ENCODE measurements at regions not wholly inside any gene's neighbourhood (a gene's known extent, or its start where the extent isn't known, plus 50 kb on each side); places are given as distances from the start of the nearest gene placed in this dataset.

GRCh38 chr18:49652881-49653724, 91.2 kb downstream of the LIPG start:
- Histone ChIP-seq H3K27ac (peak overlapping the region in 1 of 12 donors; percentile 42), H3K4me1 (peaks cover 0 to 8% (median 0%) of the 10 kb centered on the region in 12 donors), H3K4me3 (no peak overlapping the region), H3K36me3 (no peaks in the 10 kb centered on the region), H3K9me3 (no peaks in the 10 kb centered on the region), H3K27me3 (no peaks in the 10 kb centered on the region)
- ATAC-seq (no peak), DNase-seq (peak in 1 of 5 donors; percentile 14)
- 59 to 76% (median 65%) methylated on average over 6 of the region's 6 CpGs for WGBS, 4 donors
- intact Hi-C loops (cut with DNase I), result no loop called here
- no peak for TF ChIP-seq POLR2A (IDR thresholded peaks at IDR 0.05)
- TF ChIP-seq CTCF (IDR thresholded peaks at IDR 0.05), result no peak

GRCh38 chr18:49651033-49651432, 89.2 kb downstream of the LIPG start:
- TF ChIP-seq CTCF (IDR thresholded peaks at IDR 0.05), result no peak
- TF ChIP-seq POLR2A (IDR thresholded peaks at IDR 0.05), result no peak
- WGBS, 4 donors, result 69 to 76% (median 70%) methylated on average over 4 to 6 of the region's 6 CpGs
- no peak for DNase-seq
- intact Hi-C loops (cut with DNase I), result no loop called here
- no peak for ATAC-seq
- no peak overlapping the region for H3K27ac ChIP-seq
- no peaks in the 10 kb centered on the region for H3K9me3 ChIP-seq
- no peaks in the 10 kb centered on the region for H3K36me3 ChIP-seq
- H3K27me3 ChIP-seq, result no peaks in the 10 kb centered on the region
- H3K4me1 ChIP-seq, result peaks cover 0 to 21% (median 2%) of the 10 kb centered on the region in 12 donors
- H3K4me3 ChIP-seq, result no peak overlapping the region

- Histone ChIP-seq H3K27me3 (no peaks in the 10 kb centered on the region), H3K4me1 (peaks cover 0 to 21% (median 2%) of the 10 kb centered on the region in 12 donors), H3K27ac (no peak overlapping the region), H3K9me3 (no peaks in the 10 kb centered on the region), H3K4me3 (no peak overlapping the region), H3K36me3 (no peaks in the 10 kb centered on the region)
- DNase-seq (no peak), ATAC-seq (no peak)
- no peak for TF ChIP-seq CTCF (IDR thresholded peaks at IDR 0.05)
- no peak for TF ChIP-seq POLR2A (IDR thresholded peaks at IDR 0.05)
- intact Hi-C loops (cut with DNase I), result no loop called here
- 72 to 100% (median 87%) methylated on average over 1 to 7 of the region's 7 CpGs for WGBS, 4 donors
Observed at GRCh38 chr18:49650426-49650891, 88.6 kb downstream of the LIPG start.

- H3K4me1 ChIP-seq, result peaks cover 0 to 21% (median 2%) of the 10 kb centered on the region in 12 donors
- no peak for ATAC-seq
Observed at GRCh38 chr18:49648811-49649210, 87.0 kb downstream of the LIPG start.

More at GRCh38 chr18:49648811-49649210, 87.0 kb downstream of the LIPG start:
- Histone ChIP-seq H3K9me3 (no peaks in the 10 kb centered on the region), H3K27ac (peak overlapping the region in 3 of 12 donors; percentile 13 to 64 (median 19)), H3K36me3 (no peaks in the 10 kb centered on the region), H3K4me3 (no peak overlapping the region), H3K27me3 (no peaks in the 10 kb centered on the region)
- intact Hi-C loops (cut with DNase I), result loop anchor here in 2 of 10 donors (2.0 to 10.0 kb wide), 2 partner anchors 16 to 86 kb away; no protein-coding TSS in a partner anchor
- TF ChIP-seq POLR2A (IDR thresholded peaks at IDR 0.05) (no peak), CTCF (IDR thresholded peaks at IDR 0.05) (peak in 1 of 12 donors; percentile 7)
- 91 to 95% (median 92%) methylated on average over 3 of the region's 3 CpGs for WGBS, 4 donors
- DNase-seq, result no peak
